ENCODE measurements at regions not wholly inside any gene's neighbourhood (a gene's known extent, or its start where the extent isn't known, plus 50 kb on each side); places are given as distances from the start of the nearest gene placed in this dataset.

DNA sequence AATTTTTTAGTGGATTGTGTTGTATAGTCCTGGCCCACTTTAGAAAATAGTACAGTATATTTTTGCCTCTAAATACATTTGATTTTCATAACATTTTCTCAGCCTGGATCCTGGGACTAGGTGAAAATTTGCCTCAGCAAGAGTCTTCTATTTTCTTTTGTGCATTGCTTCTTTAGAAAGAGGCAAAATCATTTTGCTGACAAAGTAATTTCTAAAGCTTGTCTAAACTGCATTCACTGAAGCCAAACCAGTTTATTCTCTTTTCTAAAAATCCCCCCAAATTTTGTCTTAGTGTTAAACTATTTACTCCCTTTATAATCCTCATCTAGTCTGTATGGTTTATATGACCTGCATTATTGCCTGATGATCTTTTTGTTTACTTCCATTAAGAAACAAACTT is 326.3 kb downstream of the C4orf33 start:
- FAIRE-seq, result no peak

DNA sequence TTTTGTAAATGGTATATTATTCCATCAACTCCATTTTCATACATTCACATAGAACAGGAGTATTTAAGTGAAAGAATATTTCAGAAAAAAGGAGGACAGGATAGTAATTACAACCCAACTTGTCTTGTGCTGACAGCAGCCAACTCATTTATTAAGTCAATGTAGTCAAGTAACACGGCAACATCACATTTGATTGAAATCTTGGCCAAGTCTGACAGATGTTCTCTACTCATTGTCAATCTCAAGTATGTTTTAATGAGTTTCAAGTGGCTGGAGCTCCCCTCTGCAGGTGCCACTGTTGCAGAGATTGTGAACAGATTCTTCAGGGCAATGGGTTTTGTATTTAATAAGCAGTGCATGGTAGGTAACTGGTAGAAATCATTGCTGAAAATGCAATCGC is 332.5 kb downstream of the C4orf33 start:
- FAIRE-seq, result no peak

GRCh38 chr4:129429581-129430320 is 333.8 kb downstream of the C4orf33 start:
- no peak for FAIRE-seq

- FAIRE-seq, result no peak
These were observed 341.4 kb downstream of the C4orf33 start for GRCh38 chr4:129437347-129437746.

- no peak for FAIRE-seq
These were observed 342.6 kb downstream of the C4orf33 start for GRCh38 chr4:129438456-129438981.

DNA sequence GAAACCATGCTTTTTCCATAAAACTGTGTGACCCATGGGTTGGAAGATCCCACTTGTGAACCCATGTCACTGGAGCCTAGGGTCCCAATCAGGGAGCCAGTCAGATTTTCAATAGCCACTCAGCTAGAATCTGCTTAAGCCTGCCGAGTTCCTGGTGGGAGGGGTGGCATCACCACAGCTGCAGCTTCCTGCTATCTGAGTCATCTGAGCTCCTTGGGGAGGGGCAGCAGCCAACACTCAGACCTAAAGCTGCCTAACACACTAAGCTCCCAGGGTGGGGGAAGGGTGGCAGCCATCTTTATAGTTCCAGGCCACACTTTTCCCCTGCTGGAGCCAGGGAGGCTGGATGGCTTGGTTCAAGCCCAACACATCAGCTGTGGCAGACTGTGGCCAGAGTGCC is 350.1 kb downstream of the C4orf33 start:
- FAIRE-seq, result no peak

DNA sequence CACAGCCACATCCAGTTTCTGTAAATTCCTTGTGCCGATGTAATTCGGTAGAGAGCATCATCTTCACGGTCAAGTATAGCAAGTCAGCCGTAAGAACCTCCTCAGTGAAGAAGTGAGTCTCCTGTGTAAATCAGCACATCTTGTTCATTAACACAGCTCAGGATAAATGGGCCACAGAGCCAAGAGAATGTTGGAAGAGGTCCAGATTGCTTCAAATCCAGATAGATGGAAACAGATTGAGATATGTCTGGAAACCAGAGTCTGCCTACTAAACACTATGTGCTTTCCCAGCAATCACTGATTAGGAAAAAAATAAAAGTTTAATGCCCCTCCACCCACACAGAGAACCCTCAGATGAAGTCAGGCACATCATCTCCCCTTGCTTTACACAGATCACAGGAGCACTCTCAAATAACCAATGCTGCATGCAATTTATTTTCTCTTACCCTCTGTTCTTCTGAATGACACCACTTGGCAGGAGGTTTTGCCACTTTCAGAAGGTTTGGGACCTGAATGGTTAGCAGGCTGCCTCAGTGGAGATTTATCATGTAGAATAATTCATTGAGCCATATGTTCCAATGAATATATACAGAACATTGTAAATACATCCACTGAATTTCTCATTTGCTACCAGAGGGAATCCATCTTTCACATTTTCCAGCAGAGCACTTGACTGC is 357.7 kb downstream of the C4orf33 start:
- FAIRE-seq, result no peak

DNA sequence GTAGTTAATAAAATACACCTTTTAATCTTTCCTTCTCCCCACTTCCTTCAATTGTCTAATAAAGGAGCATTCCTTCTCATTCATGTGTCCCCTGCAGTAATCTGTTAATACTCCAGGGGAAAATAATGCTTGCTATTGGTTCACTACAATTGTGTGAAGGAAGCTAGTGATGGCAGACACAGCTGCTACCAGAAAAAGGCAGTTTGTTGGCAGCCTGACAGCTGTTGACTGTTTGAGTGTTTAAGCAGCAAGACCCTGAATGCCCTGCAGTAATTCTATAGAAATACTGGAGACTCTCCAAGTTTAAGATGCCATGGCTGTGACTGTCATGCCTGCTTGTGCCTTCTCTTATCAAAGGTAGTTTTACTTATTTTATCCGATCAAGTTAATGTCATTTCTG is 359.5 kb downstream of the C4orf33 start:
- no peak for FAIRE-seq

DNA sequence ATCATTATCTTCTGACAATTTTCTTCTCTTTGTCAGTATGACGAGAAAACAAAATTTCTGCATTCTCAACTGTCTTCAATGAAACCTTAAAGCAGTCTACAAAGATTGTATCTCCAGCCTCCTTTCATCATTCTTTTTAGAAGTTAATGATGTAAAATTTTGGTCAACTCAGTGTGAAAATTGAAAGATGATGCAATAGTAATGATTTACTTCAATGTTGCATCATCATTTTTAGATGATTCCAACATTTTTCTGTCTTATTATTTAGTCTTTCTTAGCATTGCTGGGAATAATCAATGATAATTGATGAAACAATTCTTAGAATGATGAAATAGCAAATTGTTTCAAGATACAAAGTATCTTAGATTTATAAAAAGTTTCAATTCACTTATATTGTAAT is 372.7 kb downstream of the C4orf33 start:
- FAIRE-seq, result no peak

GRCh38 chr4:129474698-129475097 is 378.7 kb downstream of the C4orf33 start:
- no peak for FAIRE-seq

DNA sequence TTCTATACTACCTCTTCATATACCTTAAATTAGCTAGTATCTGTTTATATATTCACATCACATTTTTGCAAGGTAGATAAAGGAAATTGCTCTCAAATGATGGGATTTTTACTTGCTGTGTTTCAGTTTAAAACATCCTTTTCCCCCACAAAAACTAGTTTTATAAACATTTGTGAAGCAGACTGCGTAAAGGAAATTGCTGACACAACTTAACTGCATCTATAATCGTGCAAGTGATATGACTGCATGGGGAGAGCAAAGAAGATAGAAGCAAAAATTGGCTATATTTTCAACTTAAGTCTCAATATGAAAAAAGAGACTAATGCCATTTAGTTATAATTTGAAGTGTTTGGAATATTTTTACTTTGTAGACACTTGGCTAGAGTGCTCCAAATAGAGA is 385.2 kb downstream of the C4orf33 start:
- FAIRE-seq, result no peak

GRCh38 chr4:129488427-129488826 is 392.5 kb downstream of the C4orf33 start:
- no peak for FAIRE-seq

- FAIRE-seq, result no peak
These were observed 394.6 kb downstream of the C4orf33 start for GRCh38 chr4:129490516-129490915.

DNA sequence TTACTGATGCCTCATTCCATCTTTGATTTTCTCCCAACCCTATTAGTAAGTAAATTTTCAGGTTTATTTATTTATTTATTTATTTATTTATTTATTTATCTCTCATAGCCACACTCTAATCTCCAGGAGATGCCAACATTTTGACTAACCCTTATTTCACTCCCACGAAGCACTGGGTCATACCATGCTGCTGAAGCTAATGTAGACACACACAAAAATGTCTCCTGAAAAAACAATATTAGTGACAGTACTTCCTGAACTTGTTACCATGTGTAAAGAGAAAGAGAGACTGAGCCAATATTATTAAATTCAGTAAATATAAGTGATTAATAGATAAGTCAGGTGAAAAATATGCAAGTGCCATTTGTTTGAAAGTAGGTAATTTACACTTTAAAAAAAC is 402.7 kb downstream of the C4orf33 start:
- no peak for FAIRE-seq

GRCh38 chr4:129514852-129515251 is 418.9 kb downstream of the C4orf33 start:
- FAIRE-seq, result peak; percentile 21

DNA sequence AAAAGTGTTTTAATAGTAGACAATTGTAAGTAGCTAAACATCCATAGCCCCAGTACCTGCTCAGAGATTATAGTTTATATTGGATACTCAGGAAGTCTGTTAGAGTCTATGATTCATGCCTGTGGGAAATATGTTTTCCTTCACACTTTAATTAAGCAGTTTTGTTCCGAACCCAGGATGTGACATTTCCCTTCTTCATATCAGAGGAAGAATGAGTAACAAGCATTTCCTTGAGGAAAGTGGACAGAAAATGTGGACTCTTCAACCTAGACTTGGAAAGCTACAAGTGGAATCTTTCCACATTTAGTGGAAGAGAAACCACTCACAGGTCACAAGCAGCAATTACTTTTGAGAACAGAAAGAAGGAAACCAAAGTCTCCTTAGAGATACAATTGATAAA is 419.4 kb downstream of the C4orf33 start:
- FAIRE-seq, result no peak

DNA sequence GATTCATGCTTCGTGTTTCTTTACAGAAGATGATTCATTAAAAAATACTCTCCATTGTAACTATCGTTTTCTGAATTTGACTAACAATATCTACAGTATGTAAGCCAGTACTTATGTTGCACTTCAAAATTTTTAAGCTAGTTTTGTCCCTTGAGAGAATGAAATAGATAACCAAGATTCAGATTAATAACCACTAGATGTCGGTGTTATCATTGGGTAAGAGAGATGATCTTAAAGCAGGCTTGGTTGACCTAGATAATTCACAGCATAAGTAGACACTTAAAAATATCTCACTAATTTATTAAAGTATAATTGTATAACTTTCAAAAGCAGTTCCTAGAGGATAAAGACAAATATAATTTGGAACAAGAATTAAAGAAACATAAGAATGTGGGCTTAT is 430.9 kb downstream of the C4orf33 start:
- FAIRE-seq, result peak; percentile 11

DNA sequence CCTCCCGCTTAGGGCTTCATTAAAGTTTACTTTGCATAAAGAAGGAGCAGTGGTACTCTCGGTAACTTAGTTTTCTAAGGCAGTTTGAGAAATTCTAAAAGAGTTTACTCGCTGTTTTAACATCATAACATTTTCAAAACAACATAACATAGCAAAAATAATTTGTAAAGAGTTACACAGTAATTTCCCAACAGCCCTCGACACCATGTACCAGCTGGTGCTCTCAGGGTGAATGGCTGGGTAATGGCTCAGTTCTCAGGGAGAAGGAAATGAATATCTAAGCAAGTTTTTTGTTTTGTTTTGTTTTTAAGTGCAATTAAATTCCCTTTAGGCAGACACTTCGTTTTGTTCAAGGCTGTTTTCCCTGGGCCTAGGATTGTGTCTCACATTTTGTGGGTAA is 435.3 kb downstream of the C4orf33 start:
- FAIRE-seq, result no peak

- no peak for FAIRE-seq
These were observed 436.6 kb downstream of the C4orf33 start for GRCh38 chr4:129532573-129532972.

- FAIRE-seq, result no peak
These were observed 447.3 kb downstream of the C4orf33 start for GRCh38 chr4:129543299-129543698.

DNA sequence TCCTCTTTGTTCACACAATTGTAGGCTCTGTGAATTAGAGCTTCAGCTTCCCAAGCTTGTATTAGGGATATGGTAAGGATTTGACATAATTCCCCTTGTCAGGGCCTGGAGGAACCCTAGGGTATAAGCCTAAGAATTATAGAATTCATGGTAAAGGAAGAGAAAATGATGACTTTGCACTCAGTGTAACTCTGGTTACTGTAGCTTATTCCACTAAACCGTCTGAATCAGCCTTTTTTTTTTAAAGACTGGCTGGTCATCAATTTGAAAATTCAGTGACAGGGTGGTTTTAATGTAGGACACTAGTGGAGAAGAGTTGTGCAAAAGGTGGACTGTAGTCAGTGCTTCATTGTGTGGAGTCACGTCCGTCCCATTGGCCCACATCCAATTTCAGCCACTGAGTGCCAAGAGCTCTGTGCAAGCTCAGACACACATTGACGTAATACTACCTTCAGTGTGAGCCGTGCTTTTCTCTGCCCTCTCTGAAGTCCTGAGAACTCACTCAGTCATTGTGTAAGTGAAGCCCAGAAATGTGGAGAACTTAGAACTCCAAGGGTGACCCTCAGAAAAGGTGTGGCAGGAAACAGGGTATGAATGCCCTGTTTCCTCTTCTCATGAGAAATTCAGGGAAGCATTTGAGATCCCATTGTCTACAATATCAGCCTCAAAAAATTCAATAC is 449.8 kb downstream of the C4orf33 start:
- no peak for FAIRE-seq

DNA sequence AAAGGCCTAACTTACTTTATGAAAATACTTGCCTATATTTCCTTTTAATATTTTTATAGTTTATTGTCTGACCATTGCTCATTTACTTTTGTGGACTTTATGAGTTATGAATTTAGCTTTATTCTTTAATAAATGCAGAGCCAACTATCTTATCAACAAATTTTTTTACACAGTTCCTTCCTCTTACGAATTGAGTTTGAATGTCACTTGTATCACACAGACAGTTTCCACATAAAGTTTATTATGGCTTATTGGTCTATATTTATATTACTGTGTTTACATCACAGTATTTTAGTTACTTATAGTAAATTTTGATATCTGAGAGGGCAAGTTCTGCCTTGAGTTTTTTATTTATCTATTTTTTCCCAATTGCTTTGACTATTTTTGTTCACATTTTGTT is 450.6 kb downstream of the C4orf33 start:
- no peak for FAIRE-seq

GRCh38 chr4:129550281-129550785 is 454.4 kb downstream of the C4orf33 start:
- no peak for FAIRE-seq

GRCh38 chr4:129561280-129561679 is 465.3 kb downstream of the C4orf33 start:
- FAIRE-seq, result no peak

Measured in G401.6 (cell line).